ENCODE measurements at regions not wholly inside any gene's neighbourhood (a gene's known extent, or its start where the extent isn't known, plus 50 kb on each side); places are given as distances from the start of the nearest gene placed in this dataset.

GRCh38 chr6:1239805-1240204, 72.1 kb upstream of the FOXQ1 start:
- no peak for TF ChIP-seq CTCF (IDR thresholded peaks at IDR 0.05)
- TF ChIP-seq POLR2A (IDR thresholded peaks at IDR 0.05): no peak
